Loucy (cell line): ENCODE measurements at regions not wholly inside any gene's neighbourhood (a gene's known extent, or its start where the extent isn't known, plus 50 kb on each side); places are given as distances from the start of the nearest gene placed in this dataset.

ENCODE experiments used
- EZH2phosphoT487 ChIP-seq: fragments of 200-600 bp; IDR thresholded peaks from 2 replicates; pipeline ENCODE4 v1.6.1; 2018; ENCODE audit warnings: antibody characterized with exemption, mild to moderate bottlenecking, moderate library complexity, borderline replicate concordance
- TF ChIP-seq, protein P1 (sequence below): fragments of 200-600 bp; sonication (generic); conservative IDR thresholded peaks from 2 replicates; pipeline ENCODE4 v1.5.1; 2014; ENCODE audit warnings: mild to moderate bottlenecking, antibody characterized with exemption, low read length

DNA sequence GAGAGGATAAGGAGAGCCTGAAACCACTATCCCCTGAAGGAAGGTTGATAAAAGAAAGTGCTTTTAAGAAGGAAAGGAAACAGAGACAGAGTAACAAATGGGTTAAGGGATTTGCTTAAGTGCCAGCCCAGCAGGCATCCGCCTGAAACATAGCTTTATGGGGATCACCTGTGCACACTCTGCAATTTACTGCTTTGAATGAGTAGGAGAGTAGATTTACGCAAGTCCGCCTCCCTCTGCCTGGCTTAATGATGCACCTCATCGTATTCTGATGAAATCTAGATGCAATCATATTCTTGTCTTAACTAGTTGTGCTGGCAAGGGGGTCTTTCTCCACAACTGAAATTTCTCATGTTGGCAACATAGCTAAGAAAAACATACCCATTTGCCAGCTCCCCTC, 101.1 kb upstream of the ID4 start:
- TF ChIP-seq, protein P1, sequence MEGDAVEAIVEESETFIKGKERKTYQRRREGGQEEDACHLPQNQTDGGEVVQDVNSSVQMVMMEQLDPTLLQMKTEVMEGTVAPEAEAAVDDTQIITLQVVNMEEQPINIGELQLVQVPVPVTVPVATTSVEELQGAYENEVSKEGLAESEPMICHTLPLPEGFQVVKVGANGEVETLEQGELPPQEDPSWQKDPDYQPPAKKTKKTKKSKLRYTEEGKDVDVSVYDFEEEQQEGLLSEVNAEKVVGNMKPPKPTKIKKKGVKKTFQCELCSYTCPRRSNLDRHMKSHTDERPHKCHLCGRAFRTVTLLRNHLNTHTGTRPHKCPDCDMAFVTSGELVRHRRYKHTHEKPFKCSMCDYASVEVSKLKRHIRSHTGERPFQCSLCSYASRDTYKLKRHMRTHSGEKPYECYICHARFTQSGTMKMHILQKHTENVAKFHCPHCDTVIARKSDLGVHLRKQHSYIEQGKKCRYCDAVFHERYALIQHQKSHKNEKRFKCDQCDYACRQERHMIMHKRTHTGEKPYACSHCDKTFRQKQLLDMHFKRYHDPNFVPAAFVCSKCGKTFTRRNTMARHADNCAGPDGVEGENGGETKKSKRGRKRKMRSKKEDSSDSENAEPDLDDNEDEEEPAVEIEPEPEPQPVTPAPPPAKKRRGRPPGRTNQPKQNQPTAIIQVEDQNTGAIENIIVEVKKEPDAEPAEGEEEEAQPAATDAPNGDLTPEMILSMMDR: no peak
- no peak for TF ChIP-seq EZH2phosphoT487
